Endothelial cell of umbilical vein (primary cell): ENCODE measurements at regions not wholly inside any gene's neighbourhood (a gene's known extent, or its start where the extent isn't known, plus 50 kb on each side); places are given as distances from the start of the nearest gene placed in this dataset.

ENCODE experiments used
- BruUV-seq: library from RNA; stranded (reverse); fragments of 400-500 nt; replicated peaks from 2 replicates; lab custom pipeline; 2021; lab: Mats Ljungman, UMichigan
- CTCF ChIA-PET: fragments of 300-600, 350-600 bp; sonication (Branson Sonifier 250); formaldehyde crosslinking; loops from one replicate; lab custom pipeline; 2021; ENCODE audit warnings: antibody characterized with exemption, inconsistent platforms; lab: Charles Lee
- POLR2A ChIA-PET: fragments of 300-600, 350-600 bp; sonication (Branson Sonifier 250); formaldehyde crosslinking; loops from one replicate; lab custom pipeline; 2021; ENCODE audit warnings: antibody characterized with exemption, inconsistent platforms; lab: Charles Lee
- DNase-seq: peaks from one replicate; pipeline ENCODE4 v3.0.0-alpha.2; 2011; ENCODE audit warnings: low read depth, low spot score
- FAIRE-seq: peaks from 2 replicates; lab custom pipeline; 2011; peaks lifted over from hg19 to GRCh38; lab: Jason Lieb, UNC
- H2AFZ ChIP-seq: 2 replicates; pipeline ENCODE4 v1.6.0; 2012; ENCODE audit warnings: low read depth, low read length, control low read depth, inconsistent platforms
- H3K27ac ChIP-seq: 2 replicates; pipeline ENCODE4 v1.5.1; 2011; ENCODE audit warnings: low read depth, mild to moderate bottlenecking, control low read depth, low read length, moderate library complexity; ENCODE audit not compliant: insufficient read depth
- H3K27me3 ChIP-seq, 2 experiments: 2 replicates each; pipeline versions ENCODE4 v1.6.0 to v1.6.1; 2011; ENCODE audit warnings: low read length in 2 of 2, mixed read lengths in 1 of 2; ENCODE audit not compliant: control insufficient read depth in 2 of 2, insufficient read depth in 2 of 2
- H3K36me3 ChIP-seq, 2 experiments: 2 replicates in 1 of 2; 3 replicates in 1 of 2; pipeline ENCODE4 v1.5.1; 2011; ENCODE audit warnings: low read length in 2 of 2, mild to moderate bottlenecking in 1 of 2, moderate library complexity in 1 of 2; ENCODE audit not compliant: control insufficient read depth in 2 of 2, insufficient read depth in 2 of 2; ENCODE audit errors: extremely low read depth in 1 of 2
- H3K4me1 ChIP-seq: 3 replicates; pipeline ENCODE4 v1.5.1; 2011; ENCODE audit warnings: mild to moderate bottlenecking, low read length; ENCODE audit not compliant: control insufficient read depth, insufficient read depth; ENCODE audit errors: extremely low read depth
- H3K4me2 ChIP-seq: 2 replicates; pipeline ENCODE4 v1.6.1; 2011; ENCODE audit warnings: low read length, control low read depth, mixed read lengths; ENCODE audit not compliant: insufficient read depth
- H3K4me3 ChIP-seq, 3 experiments: fragments of 200-600 bp in 1 of 3; sonication (generic), shearing (Covaris generic) in 1 of 3; replicated peaks in 1 of 3; 2 replicates each; pipeline ENCODE4 v1.5.1; 2011 to 2016; ENCODE audit warnings: control low read depth in 3 of 3, low read length in 3 of 3, mild to moderate bottlenecking in 2 of 3, inconsistent platforms in 1 of 3, low read depth in 1 of 3, moderate library complexity in 1 of 3; ENCODE audit not compliant: insufficient read depth in 1 of 3
- H3K79me2 ChIP-seq: 2 replicates; pipeline ENCODE4 v1.6.0; 2012; ENCODE audit warnings: low read length, inconsistent platforms; ENCODE audit not compliant: control insufficient read depth, insufficient read depth
- H3K9ac ChIP-seq: replicated peaks from 2 replicates; pipeline ENCODE3; 2011; ENCODE audit warnings: low read length, control low read depth; ENCODE audit not compliant: insufficient read depth; ENCODE audit errors: extremely low read depth
- H3K9me1 ChIP-seq: replicated peaks from 3 replicates; pipeline ENCODE4 v1.6.0; 2011; ENCODE audit warnings: mild to moderate bottlenecking, low read length; ENCODE audit not compliant: control insufficient read depth, insufficient read depth; ENCODE audit errors: extremely low read depth
- H3K9me3 ChIP-seq: replicated peaks from 2 replicates; pipeline ENCODE4 v1.5.1; 2012; ENCODE audit warnings: low read length, inconsistent platforms; ENCODE audit not compliant: control insufficient read depth, insufficient read depth
- H4K20me1 ChIP-seq: replicated peaks from 2 replicates; pipeline ENCODE3; 2011; ENCODE audit warnings: mild to moderate bottlenecking, low read length; ENCODE audit not compliant: control insufficient read depth, insufficient read depth; ENCODE audit errors: extremely low read depth
- EZH2 ChIP-seq: IDR thresholded peaks from 2 replicates; pipeline ENCODE4 v1.6.1; 2012; ENCODE audit warnings: borderline replicate concordance, low read depth, mild to moderate bottlenecking, moderate library complexity, low read length, inconsistent platforms; ENCODE audit not compliant: severe bottlenecking
- FOS ChIP-seq: IDR thresholded peaks from 2 replicates; pipeline ENCODE4 v1.6.1; 2011; ENCODE audit warnings: mild to moderate bottlenecking, low read length, moderate library complexity, borderline replicate concordance; ENCODE audit not compliant: insufficient read depth
- GATA2 ChIP-seq: IDR thresholded peaks from 2 replicates; pipeline ENCODE4 v1.7.0; 2011; ENCODE audit warnings: low read depth, mild to moderate bottlenecking, moderate library complexity, mixed read lengths, low read length; ENCODE audit not compliant: insufficient read length, insufficient read depth
- JUN ChIP-seq: IDR thresholded peaks from 2 replicates; pipeline ENCODE4 v1.6.1; 2011; ENCODE audit warnings: borderline replicate concordance, low read depth; ENCODE audit not compliant: insufficient read length, insufficient read depth
- MYC ChIP-seq: IDR thresholded peaks from one replicate; pipeline ENCODE4 v1.6.1; 2011; ENCODE audit warnings: mild to moderate bottlenecking, low read depth, low read length
- POLR2A ChIP-seq: IDR thresholded peaks from 2 replicates; pipeline ENCODE4 v1.6.1; 2012; ENCODE audit warnings: low read depth, mild to moderate bottlenecking, control low read depth, low read length
- POLR2AphosphoS5 ChIP-seq: IDR thresholded peaks from 2 replicates; pipeline ENCODE4 v1.6.1; 2012; ENCODE audit warnings: low read depth, mild to moderate bottlenecking, control low read depth, low read length, moderate library complexity; ENCODE audit not compliant: insufficient read depth
- dilution Hi-C: fragments of 300-500 bp; cut with MboI; formaldehyde crosslinking; loops from one replicate; pipeline ENCODE4 v1.15.0; 2019; ENCODE audit warnings: low sequenced_read_pairs; ENCODE audit not compliant: extremely low pct_ligation_motif_present
- intact Hi-C: fragments of 100-400 bp; cut with micrococcal nuclease; formaldehyde crosslinking; loops from one replicate; pipeline ENCODE4 v1.10.0; 2022
- TF ChIP-seq, protein P1 (sequence below), 2 donors: IDR thresholded peaks; 1 replicate in 1 of 2; 2 replicates in 1 of 2; pipeline ENCODE4 v1.5.1; 2011; ENCODE audit warnings: low read length in 2 of 2, mild to moderate bottlenecking in 2 of 2, moderate library complexity in 2 of 2, control low read depth in 1 of 2, inconsistent platforms in 1 of 2, low read depth in 1 of 2; ENCODE audit not compliant: insufficient read depth in 1 of 2; ENCODE audit errors: extremely low read depth in 1 of 2
- TF ChIP-seq, protein P2 (sequence below): IDR thresholded peaks from 2 replicates; pipeline ENCODE4 v1.6.1; 2011; ENCODE audit not compliant: insufficient read depth, insufficient read length

DNA sequence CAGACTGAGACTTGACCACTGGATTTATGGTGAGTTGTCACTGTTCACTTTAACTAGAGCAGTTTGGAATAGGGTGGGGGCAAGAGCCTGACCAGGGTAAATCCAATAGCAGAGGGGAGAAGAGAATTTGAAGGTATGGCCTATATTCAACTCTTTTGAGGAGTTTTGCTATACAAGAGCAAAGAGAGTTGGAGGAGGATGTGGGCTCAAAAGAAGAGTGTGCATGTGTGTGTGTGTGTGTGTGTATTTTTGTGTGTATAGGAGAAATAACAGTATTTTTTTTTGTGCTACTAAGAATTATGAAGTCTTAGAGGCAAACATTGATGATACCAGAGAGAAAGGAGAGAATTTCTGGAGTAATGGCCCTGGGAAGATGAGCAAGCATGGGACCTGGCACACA, 164.8 kb upstream of the JUN start:
- dilution Hi-C loops (no loop called here), intact Hi-C loops (no loop called here)
- Histone ChIP-seq H2AFZ (no peak overlapping the region), H3K9me1 (no peaks in the 10 kb centered on the region), H3K27me3 (no peaks in the 10 kb centered on the region), H3K4me1 (no peaks in the 10 kb centered on the region), H3K27ac (no peak overlapping the region), H3K9ac (no peak overlapping the region), H3K79me2 (no peaks in the 10 kb centered on the region), H3K9me3 (no peaks in the 10 kb centered on the region), H3K4me3 (no peak overlapping the region), H3K36me3 (no peaks in the 10 kb centered on the region), H3K4me2 (no peak overlapping the region), H4K20me1 (no peaks in the 10 kb centered on the region)
- no peak for DNase-seq
- TF ChIP-seq JUN, result no peak
- TF ChIP-seq POLR2A, result no peak
- TF ChIP-seq FOS, result no peak
- no peak for TF ChIP-seq GATA2
- no peak for FAIRE-seq
- ChIA-PET POLR2A (no interaction called here), CTCF (no interaction called here)
- no TSS peak for BruUV-seq

DNA sequence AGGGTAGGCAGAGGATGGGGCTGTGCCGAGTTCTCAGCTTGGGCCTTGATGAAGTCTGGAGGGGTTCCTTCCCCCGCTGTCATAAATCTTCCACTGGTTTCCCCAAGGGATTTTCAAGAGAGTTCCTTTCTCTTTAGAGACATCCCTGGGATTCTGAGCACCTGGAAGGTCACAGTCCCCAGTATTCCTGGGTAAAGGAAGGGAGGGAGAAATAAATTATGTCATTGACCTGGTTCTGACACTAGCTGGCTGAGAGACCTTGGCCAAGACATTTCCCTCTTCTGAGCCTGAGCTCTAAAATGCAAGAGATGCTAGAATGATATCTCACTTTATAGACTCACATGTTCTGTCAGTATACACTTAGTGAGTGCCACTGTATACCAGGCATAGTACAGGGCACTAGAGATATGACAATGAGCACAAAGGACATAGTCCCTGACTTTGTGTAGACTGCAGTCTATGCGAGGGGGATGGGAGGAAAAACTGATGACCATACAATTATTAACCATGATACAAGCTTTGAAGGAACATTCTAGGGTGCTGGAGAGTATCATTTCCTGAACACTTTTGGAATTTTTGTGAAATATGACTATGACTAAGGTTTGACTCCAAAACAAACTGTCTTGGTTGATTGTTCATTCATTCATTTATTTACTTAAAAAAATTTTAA, 165.8 kb upstream of the JUN start:
- Histone ChIP-seq H3K4me3 (no peak overlapping the region), H3K4me2 (no peak overlapping the region), H3K79me2 (no peaks in the 10 kb centered on the region), H4K20me1 (no peaks in the 10 kb centered on the region), H3K27me3 (no peaks in the 10 kb centered on the region), H3K9me3 (no peaks in the 10 kb centered on the region), H3K9me1 (no peaks in the 10 kb centered on the region), H3K4me1 (no peaks in the 10 kb centered on the region), H3K27ac (no peak overlapping the region), H3K9ac (no peak overlapping the region), H2AFZ (no peak overlapping the region), H3K36me3 (no peaks in the 10 kb centered on the region)
- no peak for DNase-seq
- POLR2A ChIA-PET, result no interaction called here
- no TSS peak for BruUV-seq
- intact Hi-C loops (no loop called here), dilution Hi-C loops (no loop called here)
- FAIRE-seq, result no peak
- CTCF ChIA-PET, result interaction anchor here (1.2 to 1.9 kb wide), 2 partner anchors 9 to 13 kb away, joined by 5 to 6 read pairs; no protein-coding TSS in a partner anchor
- TF ChIP-seq POLR2AphosphoS5 (no peak), EZH2 (no peak), FOS (no peak), MYC (no peak), GATA2 (no peak), JUN (no peak), POLR2A (no peak)
- TF ChIP-seq, protein P1, sequence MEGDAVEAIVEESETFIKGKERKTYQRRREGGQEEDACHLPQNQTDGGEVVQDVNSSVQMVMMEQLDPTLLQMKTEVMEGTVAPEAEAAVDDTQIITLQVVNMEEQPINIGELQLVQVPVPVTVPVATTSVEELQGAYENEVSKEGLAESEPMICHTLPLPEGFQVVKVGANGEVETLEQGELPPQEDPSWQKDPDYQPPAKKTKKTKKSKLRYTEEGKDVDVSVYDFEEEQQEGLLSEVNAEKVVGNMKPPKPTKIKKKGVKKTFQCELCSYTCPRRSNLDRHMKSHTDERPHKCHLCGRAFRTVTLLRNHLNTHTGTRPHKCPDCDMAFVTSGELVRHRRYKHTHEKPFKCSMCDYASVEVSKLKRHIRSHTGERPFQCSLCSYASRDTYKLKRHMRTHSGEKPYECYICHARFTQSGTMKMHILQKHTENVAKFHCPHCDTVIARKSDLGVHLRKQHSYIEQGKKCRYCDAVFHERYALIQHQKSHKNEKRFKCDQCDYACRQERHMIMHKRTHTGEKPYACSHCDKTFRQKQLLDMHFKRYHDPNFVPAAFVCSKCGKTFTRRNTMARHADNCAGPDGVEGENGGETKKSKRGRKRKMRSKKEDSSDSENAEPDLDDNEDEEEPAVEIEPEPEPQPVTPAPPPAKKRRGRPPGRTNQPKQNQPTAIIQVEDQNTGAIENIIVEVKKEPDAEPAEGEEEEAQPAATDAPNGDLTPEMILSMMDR (IDR thresholded peaks at IDR 0.05; ENCODE audit: extremely low read depth in 1 of 2, insufficient read depth in 1 of 2, low read depth in 1 of 2, low read length in 2 of 2), result no peak
- TF ChIP-seq, protein P2, sequence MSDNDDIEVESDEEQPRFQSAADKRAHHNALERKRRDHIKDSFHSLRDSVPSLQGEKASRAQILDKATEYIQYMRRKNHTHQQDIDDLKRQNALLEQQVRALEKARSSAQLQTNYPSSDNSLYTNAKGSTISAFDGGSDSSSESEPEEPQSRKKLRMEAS, result no peak
